ENCODE measurements at regions not wholly inside any gene's neighbourhood (a gene's known extent, or its start where the extent isn't known, plus 50 kb on each side); places are given as distances from the start of the nearest gene placed in this dataset.

DNA sequence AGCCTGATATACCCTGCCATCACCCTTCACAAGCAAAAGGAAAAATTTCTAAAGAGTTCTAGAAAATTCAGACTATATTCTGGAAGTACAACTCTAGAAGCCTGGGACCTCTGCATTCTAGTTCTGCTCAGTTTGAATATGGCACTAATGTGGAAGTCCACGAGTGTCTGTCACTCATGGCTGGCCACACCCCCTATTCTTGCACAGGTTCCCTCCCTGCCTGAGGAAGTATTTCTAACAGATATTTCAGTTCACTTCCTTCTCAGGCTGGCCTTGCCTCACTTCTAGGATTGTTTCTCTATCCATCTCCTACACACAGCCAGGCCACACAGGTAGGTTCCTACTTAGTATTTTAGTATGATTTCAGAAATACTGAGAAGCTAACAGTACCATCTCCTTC is 67.4 kb downstream of the PHLDA1 start:
- no peak for TF ChIP-seq RAD21 (IDR thresholded peaks at IDR 0.05; ENCODE audit: low read depth)
- TF ChIP-seq NFIC (IDR thresholded peaks at IDR 0.05) = no peak
- TF ChIP-seq CEBPB (IDR thresholded peaks at IDR 0.05) = no peak
- TF ChIP-seq REST (IDR thresholded peaks at IDR 0.05; ENCODE audit: low read depth) = no peak
- no peak for TF ChIP-seq YY1 (IDR thresholded peaks at IDR 0.05; ENCODE audit: low read depth)
- TF ChIP-seq CREB1 (IDR thresholded peaks at IDR 0.05; ENCODE audit: low read depth) = no peak
- no peak for TF ChIP-seq EP300 (IDR thresholded peaks at IDR 0.05; ENCODE audit: borderline replicate concordance)
- no peak for TF ChIP-seq TAF1 (IDR thresholded peaks at IDR 0.05; ENCODE audit: low read depth)

Data from Ishikawa (cell line).